ENCODE measurements at regions not wholly inside any gene's neighbourhood (a gene's known extent, or its start where the extent isn't known, plus 50 kb on each side); places are given as distances from the start of the nearest gene placed in this dataset.
A peak's percentile ranks its signal among the peaks of the same experiment; 100 is the strongest.

DNA sequence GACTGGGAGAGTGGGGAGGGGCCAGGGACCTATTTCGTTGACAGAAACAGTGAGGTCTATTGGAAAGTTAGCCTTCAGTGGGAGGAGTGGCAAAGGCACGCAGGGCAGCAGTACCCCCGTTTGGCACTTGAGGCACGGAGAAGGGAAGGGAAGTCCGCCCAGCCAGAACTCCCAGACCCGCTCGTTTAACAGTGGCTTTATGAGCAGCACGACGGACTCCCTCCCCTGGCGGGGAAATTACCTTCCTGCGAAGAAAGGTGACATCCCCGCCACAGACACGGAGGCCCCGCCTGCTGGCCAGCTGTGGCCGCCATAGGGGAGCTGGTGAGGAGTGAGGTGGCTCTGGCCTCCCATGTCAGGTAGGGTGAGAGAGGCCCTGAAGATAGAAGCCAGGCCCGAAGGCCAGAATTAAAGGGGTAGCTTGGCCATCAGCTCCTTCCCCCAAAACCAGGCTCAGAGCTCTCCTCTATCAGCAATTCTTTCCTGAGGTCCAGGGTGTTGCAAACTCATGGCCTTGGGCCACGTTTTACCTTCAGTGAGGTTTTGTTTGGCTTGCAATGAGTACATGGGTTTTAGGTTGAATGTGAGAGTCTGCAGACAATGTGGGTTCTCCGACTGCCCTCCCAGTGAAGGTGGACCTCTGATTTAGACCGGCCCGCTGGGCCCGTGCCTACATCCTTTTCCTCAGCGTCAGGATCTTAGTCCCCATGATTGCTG lies 123.7 kb downstream of the MRPL14 start (continued):
- TF ChIP-seq, protein P1, sequence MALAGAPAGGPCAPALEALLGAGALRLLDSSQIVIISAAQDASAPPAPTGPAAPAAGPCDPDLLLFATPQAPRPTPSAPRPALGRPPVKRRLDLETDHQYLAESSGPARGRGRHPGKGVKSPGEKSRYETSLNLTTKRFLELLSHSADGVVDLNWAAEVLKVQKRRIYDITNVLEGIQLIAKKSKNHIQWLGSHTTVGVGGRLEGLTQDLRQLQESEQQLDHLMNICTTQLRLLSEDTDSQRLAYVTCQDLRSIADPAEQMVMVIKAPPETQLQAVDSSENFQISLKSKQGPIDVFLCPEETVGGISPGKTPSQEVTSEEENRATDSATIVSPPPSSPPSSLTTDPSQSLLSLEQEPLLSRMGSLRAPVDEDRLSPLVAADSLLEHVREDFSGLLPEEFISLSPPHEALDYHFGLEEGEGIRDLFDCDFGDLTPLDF (CRISPR knock-in tag; IDR thresholded peaks at IDR 0.05), result no peak
- TF ChIP-seq ZMYM3 (CRISPR knock-in tag; IDR thresholded peaks at IDR 0.05) (no peak), CAMTA2 (CRISPR knock-in tag; IDR thresholded peaks at IDR 0.05; ENCODE audit: borderline replicate concordance) (no peak), RAD21 (CRISPR knock-in tag; IDR thresholded peaks at IDR 0.05) (no peak), DZIP1 (CRISPR knock-in tag; IDR thresholded peaks at IDR 0.05) (no peak), ZFX (CRISPR knock-in tag; IDR thresholded peaks at IDR 0.05; ENCODE audit: low read depth) (peak; percentile 32; the same call in 1 of the 2 replicates), ZSCAN22 (CRISPR knock-in tag; IDR thresholded peaks at IDR 0.05) (no peak), LBX2 (CRISPR knock-in tag; IDR thresholded peaks at IDR 0.05; ENCODE audit: borderline replicate concordance) (no peak), MEF2D (CRISPR knock-in tag; IDR thresholded peaks at IDR 0.05) (no peak), ZNF33B (CRISPR knock-in tag; IDR thresholded peaks at IDR 0.05) (no peak), DDIT3 (CRISPR knock-in tag; IDR thresholded peaks at IDR 0.05) (no peak), SRSF9 (IDR thresholded peaks at IDR 0.05; ENCODE audit: borderline replicate concordance, insufficient read depth, low read depth, low read length, poor library complexity, severe bottlenecking) (no peak), MTF2 (CRISPR knock-in tag; IDR thresholded peaks at IDR 0.05; ENCODE audit: borderline replicate concordance) (no peak), MAZ (IDR thresholded peaks at IDR 0.05; ENCODE audit: borderline replicate concordance, low read depth, low read length) (no peak), MAZ (CRISPR knock-in tag; IDR thresholded peaks at IDR 0.05; ENCODE audit: low read depth) (no peak), ATF7-NPFF (CRISPR knock-in tag; IDR thresholded peaks at IDR 0.05; ENCODE audit: low read depth) (0 out of 2 replicates have a peak, but pooled peaks have one; percentile 38), ZNF468 (CRISPR knock-in tag; IDR thresholded peaks at IDR 0.05) (no peak), SIX1 (CRISPR knock-in tag; IDR thresholded peaks at IDR 0.05; ENCODE audit: borderline replicate concordance) (no peak), YY1 (IDR thresholded peaks at IDR 0.05; ENCODE audit: insufficient read depth, insufficient replicate concordance, low read depth, low read length) (peak; percentile 57), HDAC2 (CRISPR knock-in tag; IDR thresholded peaks at IDR 0.05) (no peak), MED1 (CRISPR knock-in tag; IDR thresholded peaks at IDR 0.05) (peak; percentile 16; the same call in 1 of the 2 replicates), ZNF224 (CRISPR knock-in tag; IDR thresholded peaks at IDR 0.05) (no peak; the same call in 1 of the 2 replicates), GFI1 (CRISPR knock-in tag; IDR thresholded peaks at IDR 0.05; ENCODE audit: borderline replicate concordance) (no peak), SP4 (CRISPR knock-in tag; IDR thresholded peaks at IDR 0.05) (0 out of 2 replicates have a peak, but pooled peaks have one; percentile 18)
